IPS-18a (cell line): ENCODE measurements at regions not wholly inside any gene's neighbourhood (a gene's known extent, or its start where the extent isn't known, plus 50 kb on each side); places are given as distances from the start of the nearest gene placed in this dataset.
"Not testable (repeated sequence)": the region's sequence is repeated elsewhere in the genome, so short reads cannot be mapped to it uniquely, and the experiment has no call there.

Experiments used
- H3K27ac ChIP-seq: one replicate; pipeline ENCODE4 v1.5.1; 2013; ENCODE audit warnings: low read length
- H3K27me3 ChIP-seq: one replicate; pipeline ENCODE4 v1.6.1; 2013; ENCODE audit warnings: mild to moderate bottlenecking, low read length; ENCODE audit not compliant: control insufficient read depth, insufficient read depth
- H3K36me3 ChIP-seq: one replicate; pipeline ENCODE4 v1.6.1; 2013; ENCODE audit warnings: low read depth, low read length; ENCODE audit not compliant: control insufficient read depth
- H3K4me1 ChIP-seq: one replicate; pipeline ENCODE4 v1.6.1; 2013; ENCODE audit warnings: low read depth, low read length; ENCODE audit not compliant: control insufficient read depth
- H3K4me3 ChIP-seq: one replicate; pipeline ENCODE4 v1.5.1; 2013; ENCODE audit warnings: low read length
- H3K9ac ChIP-seq: one replicate; pipeline ENCODE4 v1.6.1; 2013; ENCODE audit warnings: mild to moderate bottlenecking, low read length, moderate library complexity
- H3K9me3 ChIP-seq: one replicate; pipeline ENCODE4 v1.6.1; 2013; ENCODE audit warnings: low read depth, low read length; ENCODE audit not compliant: control insufficient read depth

- H3K27ac ChIP-seq, H3K27me3 ChIP-seq, H3K4me3 ChIP-seq, H3K36me3 ChIP-seq, H3K9ac ChIP-seq, H3K4me1 ChIP-seq, H3K9me3 ChIP-seq: not testable (repeated sequence)
These were observed 367.8 kb downstream of the NR2F1-AS1 start for GRCh38 chr5:93213111-93213794.

- no peaks in the 10 kb centered on the region for H3K4me1 ChIP-seq
- H3K4me3 ChIP-seq: no peak overlapping the region
- no peaks in the 10 kb centered on the region for H3K9me3 ChIP-seq
- no peak overlapping the region for H3K9ac ChIP-seq
- no peaks in the 10 kb centered on the region for H3K27me3 ChIP-seq
- no peak overlapping the region for H3K27ac ChIP-seq
- H3K36me3 ChIP-seq: no peaks in the 10 kb centered on the region
These were observed 371.5 kb downstream of the NR2F1-AS1 start for GRCh38 chr5:93209476-93209875.

- H3K27me3 ChIP-seq: no peaks in the 10 kb centered on the region
- no peak overlapping the region for H3K9ac ChIP-seq
- no peaks in the 10 kb centered on the region for H3K36me3 ChIP-seq
- H3K9me3 ChIP-seq: no peaks in the 10 kb centered on the region
- no peaks in the 10 kb centered on the region for H3K4me1 ChIP-seq
- H3K27ac ChIP-seq: no peak overlapping the region
- no peak overlapping the region for H3K4me3 ChIP-seq
These were observed 372.8 kb downstream of the NR2F1-AS1 start for GRCh38 chr5:93208141-93208751.

GRCh38 chr5:93206203-93206602 is 374.8 kb downstream of the NR2F1-AS1 start:
- H3K9ac ChIP-seq: no peak overlapping the region
- H3K4me1 ChIP-seq: no peaks in the 10 kb centered on the region
- H3K27ac ChIP-seq: no peak overlapping the region
- H3K9me3 ChIP-seq: no peaks in the 10 kb centered on the region
- H3K36me3 ChIP-seq: no peaks in the 10 kb centered on the region
- H3K27me3 ChIP-seq: no peaks in the 10 kb centered on the region
- H3K4me3 ChIP-seq: no peak overlapping the region

GRCh38 chr5:93201061-93201460 is 380.0 kb downstream of the NR2F1-AS1 start:
- Histone ChIP-seq H3K36me3 (no peaks in the 10 kb centered on the region), H3K9me3 (no peaks in the 10 kb centered on the region), H3K27me3 (no peaks in the 10 kb centered on the region), H3K9ac (no peak overlapping the region), H3K27ac (no peak overlapping the region), H3K4me3 (no peak overlapping the region), H3K4me1 (no peaks in the 10 kb centered on the region)

- no peak overlapping the region for H3K27ac ChIP-seq
- H3K9me3 ChIP-seq: no peaks in the 10 kb centered on the region
- no peaks in the 10 kb centered on the region for H3K4me1 ChIP-seq
- H3K9ac ChIP-seq: no peak overlapping the region
- no peaks in the 10 kb centered on the region for H3K36me3 ChIP-seq
- no peaks in the 10 kb centered on the region for H3K27me3 ChIP-seq
- H3K4me3 ChIP-seq: no peak overlapping the region
These were observed 384.0 kb downstream of the NR2F1-AS1 start for GRCh38 chr5:93196986-93197385.

- Histone ChIP-seq H3K4me3 (no peak overlapping the region), H3K4me1 (no peaks in the 10 kb centered on the region), H3K9ac (no peak overlapping the region), H3K9me3 (no peaks in the 10 kb centered on the region), H3K36me3 (no peaks in the 10 kb centered on the region), H3K27me3 (no peaks in the 10 kb centered on the region), H3K27ac (no peak overlapping the region)
These were observed 387.3 kb downstream of the NR2F1-AS1 start for GRCh38 chr5:93193431-93194347.

- Histone ChIP-seq H3K9me3 (no peaks in the 10 kb centered on the region), H3K27me3 (no peaks in the 10 kb centered on the region), H3K4me1 (no peaks in the 10 kb centered on the region), H3K36me3 (no peaks in the 10 kb centered on the region), H3K9ac (no peak overlapping the region), H3K27ac (no peak overlapping the region), H3K4me3 (no peak overlapping the region)
These were observed 388.3 kb downstream of the NR2F1-AS1 start for GRCh38 chr5:93192683-93193082.

- Histone ChIP-seq H3K27ac (no peak overlapping the region), H3K9ac (no peak overlapping the region)
These were observed 388.9 kb downstream of the NR2F1-AS1 start for GRCh38 chr5:93192087-93192486.

GRCh38 chr5:93191035-93191817 is 389.8 kb downstream of the NR2F1-AS1 start:
- Histone ChIP-seq H3K4me3 (no peak overlapping the region), H3K4me1 (no peaks in the 10 kb centered on the region), H3K9me3 (no peaks in the 10 kb centered on the region), H3K27ac (no peak overlapping the region), H3K27me3 (no peaks in the 10 kb centered on the region), H3K36me3 (no peaks in the 10 kb centered on the region), H3K9ac (no peak overlapping the region)

More at GRCh38 chr5:93192087-93192486, 388.9 kb downstream of the NR2F1-AS1 start:
- Histone ChIP-seq H3K4me1 (no peaks in the 10 kb centered on the region), H3K4me3 (no peak overlapping the region), H3K36me3 (no peaks in the 10 kb centered on the region), H3K27me3 (no peaks in the 10 kb centered on the region), H3K9me3 (no peaks in the 10 kb centered on the region)

- H3K4me3 ChIP-seq: no peak overlapping the region
- no peaks in the 10 kb centered on the region for H3K36me3 ChIP-seq
- H3K9me3 ChIP-seq: no peaks in the 10 kb centered on the region
- H3K9ac ChIP-seq: no peak overlapping the region
- no peaks in the 10 kb centered on the region for H3K4me1 ChIP-seq
- H3K27me3 ChIP-seq: no peaks in the 10 kb centered on the region
- no peak overlapping the region for H3K27ac ChIP-seq
These were observed 391.3 kb downstream of the NR2F1-AS1 start for GRCh38 chr5:93189707-93190120.
